ENCODE measurements at regions not wholly inside any gene's neighbourhood (a gene's known extent, or its start where the extent isn't known, plus 50 kb on each side); places are given as distances from the start of the nearest gene placed in this dataset.

GRCh38 chr13:85501616-85502015 is 297.6 kb downstream of the SLITRK6 start:
- H3K4me3 Mint-ChIP-seq, result no peak overlapping the region
- Histone ChIP-seq H3K27me3 (ENCODE audit: control insufficient read depth, insufficient read depth, low read length) (no peaks in the 10 kb centered on the region), H3K27ac (ENCODE audit: insufficient read depth, low read length, poor library complexity, severe bottlenecking) (no peak overlapping the region), H3K4me1 (ENCODE audit: control insufficient read depth, insufficient read depth, low read length, poor library complexity, severe bottlenecking) (no peaks in the 10 kb centered on the region), H3K36me3 (ENCODE audit: control insufficient read depth, insufficient read depth, low read length) (no peaks in the 10 kb centered on the region), H3K4me3 (ENCODE audit: low read depth, low read length) (no peak overlapping the region), H3K9me3 (ENCODE audit: control insufficient read depth in 2 of 2, low read length in 2 of 2) (peaks cover 0 to 2% of the 10 kb centered on the region in 2 experiments)
- ATAC-seq (ENCODE audit: low read depth in 2 of 2) (no peak), DNase-seq (no peak)
- H3K27me3 Mint-ChIP-seq, result no peaks in the 10 kb centered on the region
- H3K4me1 Mint-ChIP-seq, result no peaks in the 10 kb centered on the region
- no peaks in the 10 kb centered on the region for H3K36me3 Mint-ChIP-seq
- peaks cover 2 to 8% (median 5%) of the 10 kb centered on the region in 7 donors for H3K9me3 Mint-ChIP-seq
- H3K27ac Mint-ChIP-seq, result no peak overlapping the region

- no peak overlapping the region for H3K4me3 ChIP-seq (ENCODE audit: low read depth, low read length)
- no peak for DNase-seq
- Mint-ChIP-seq H3K9me3 (peaks cover 2 to 10% (median 3%) of the 10 kb centered on the region in 7 donors), H3K27ac (no peak overlapping the region), H3K36me3 (no peaks in the 10 kb centered on the region), H3K4me1 (no peaks in the 10 kb centered on the region), H3K4me3 (no peak overlapping the region), H3K27me3 (no peaks in the 10 kb centered on the region)
- H3K27me3 ChIP-seq (ENCODE audit: control insufficient read depth, insufficient read depth, low read length), result no peaks in the 10 kb centered on the region
- peaks cover 0 to 2% of the 10 kb centered on the region in 2 experiments for H3K9me3 ChIP-seq (ENCODE audit: control insufficient read depth in 2 of 2, low read length in 2 of 2)
- ATAC-seq (ENCODE audit: low read depth in 2 of 2), result no peak
- H3K4me1 ChIP-seq (ENCODE audit: control insufficient read depth, insufficient read depth, low read length, poor library complexity, severe bottlenecking), result no peaks in the 10 kb centered on the region
- H3K27ac ChIP-seq (ENCODE audit: insufficient read depth, low read length, poor library complexity, severe bottlenecking), result no peak overlapping the region
- H3K36me3 ChIP-seq (ENCODE audit: control insufficient read depth, insufficient read depth, low read length), result no peaks in the 10 kb centered on the region
Observed at GRCh38 chr13:85500696-85501256, 298.4 kb downstream of the SLITRK6 start.

DNA sequence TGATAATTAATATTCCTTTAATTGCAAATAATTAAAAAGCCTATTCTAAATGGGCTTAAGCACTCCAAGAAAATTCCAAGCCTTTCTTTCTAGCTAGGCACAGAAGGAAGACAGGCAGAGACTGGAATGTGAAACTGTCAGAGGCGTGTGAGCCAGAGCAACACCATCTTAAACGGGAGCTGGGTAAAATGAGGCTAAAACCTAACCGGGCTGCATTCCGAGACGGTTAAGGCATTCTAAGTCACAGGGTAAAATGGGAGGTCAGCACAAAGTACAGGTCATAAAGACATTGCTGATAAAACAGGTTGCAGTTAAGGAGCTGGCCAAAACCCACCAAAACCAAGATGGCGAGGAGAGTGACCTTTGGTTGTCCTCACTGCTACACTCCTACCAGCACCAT is 300.4 kb downstream of the SLITRK6 start:
- Mint-ChIP-seq H3K4me3 (no peak overlapping the region), H3K9me3 (peaks cover 0 to 9% (median 2%) of the 10 kb centered on the region in 7 donors), H3K4me1 (no peaks in the 10 kb centered on the region), H3K27me3 (no peaks in the 10 kb centered on the region), H3K27ac (no peak overlapping the region), H3K36me3 (no peaks in the 10 kb centered on the region)
- H3K36me3 ChIP-seq (ENCODE audit: control insufficient read depth, insufficient read depth, low read length), result no peaks in the 10 kb centered on the region
- no peaks in the 10 kb centered on the region for H3K27me3 ChIP-seq (ENCODE audit: control insufficient read depth, insufficient read depth, low read length)
- H3K4me3 ChIP-seq (ENCODE audit: low read depth, low read length), result no peak overlapping the region
- no peaks in the 10 kb centered on the region for H3K9me3 ChIP-seq (ENCODE audit: control insufficient read depth in 2 of 2, low read length in 2 of 2)
- H3K27ac ChIP-seq (ENCODE audit: insufficient read depth, low read length, poor library complexity, severe bottlenecking), result no peak overlapping the region
- ATAC-seq (ENCODE audit: low read depth in 2 of 2) (no peak), DNase-seq (no peak)
- H3K4me1 ChIP-seq (ENCODE audit: control insufficient read depth, insufficient read depth, low read length, poor library complexity, severe bottlenecking), result no peaks in the 10 kb centered on the region

GRCh38 chr13:85497652-85498051 is 301.6 kb downstream of the SLITRK6 start:
- H3K27ac Mint-ChIP-seq, result no peak overlapping the region
- no peak for DNase-seq
- no peaks in the 10 kb centered on the region for H3K4me1 Mint-ChIP-seq
- no peaks in the 10 kb centered on the region for H3K9me3 ChIP-seq (ENCODE audit: control insufficient read depth in 2 of 2, low read length in 2 of 2)
- no peaks in the 10 kb centered on the region for H3K4me1 ChIP-seq (ENCODE audit: control insufficient read depth, insufficient read depth, low read length, poor library complexity, severe bottlenecking)
- no peak for ATAC-seq (ENCODE audit: low read depth in 2 of 2)
- H3K36me3 ChIP-seq (ENCODE audit: control insufficient read depth, insufficient read depth, low read length), result no peaks in the 10 kb centered on the region
- H3K4me3 Mint-ChIP-seq, result no peak overlapping the region
- H3K9me3 Mint-ChIP-seq, result peaks cover 0 to 8% (median 4%) of the 10 kb centered on the region in 7 donors
- no peak overlapping the region for H3K27ac ChIP-seq (ENCODE audit: insufficient read depth, low read length, poor library complexity, severe bottlenecking)
- no peak overlapping the region for H3K4me3 ChIP-seq (ENCODE audit: low read depth, low read length)
- no peaks in the 10 kb centered on the region for H3K27me3 Mint-ChIP-seq
- H3K27me3 ChIP-seq (ENCODE audit: control insufficient read depth, insufficient read depth, low read length), result no peaks in the 10 kb centered on the region
- no peaks in the 10 kb centered on the region for H3K36me3 Mint-ChIP-seq

DNA sequence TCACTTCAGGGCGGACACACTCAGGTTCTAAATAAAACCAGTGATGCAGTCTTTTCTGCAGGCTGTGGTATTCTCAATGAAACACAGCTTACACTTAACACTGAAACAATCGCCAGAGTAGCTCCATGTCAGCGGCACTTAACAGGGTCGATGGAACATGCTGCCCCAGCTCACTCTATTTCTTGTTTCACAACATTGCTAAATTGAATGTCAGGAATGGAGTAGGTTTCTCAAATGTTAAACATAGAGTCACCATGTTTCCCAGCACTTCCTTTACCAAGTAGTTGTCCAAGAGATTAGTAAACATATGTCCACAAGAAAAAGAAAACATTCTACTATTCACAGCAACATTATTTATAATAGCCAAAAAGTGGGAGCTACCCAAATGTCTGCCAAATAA is 306.9 kb downstream of the SLITRK6 start:
- Mint-ChIP-seq H3K27me3 (no peaks in the 10 kb centered on the region), H3K4me3 (no peak overlapping the region), H3K9me3 (peaks cover 0 to 6% (median 2%) of the 10 kb centered on the region in 7 donors), H3K4me1 (no peaks in the 10 kb centered on the region), H3K36me3 (no peaks in the 10 kb centered on the region), H3K27ac (no peak overlapping the region)
- Histone ChIP-seq H3K27me3 (ENCODE audit: control insufficient read depth, insufficient read depth, low read length) (no peaks in the 10 kb centered on the region), H3K4me3 (ENCODE audit: low read depth, low read length) (no peak overlapping the region), H3K4me1 (ENCODE audit: control insufficient read depth, insufficient read depth, low read length, poor library complexity, severe bottlenecking) (no peaks in the 10 kb centered on the region), H3K36me3 (ENCODE audit: control insufficient read depth, insufficient read depth, low read length) (no peaks in the 10 kb centered on the region), H3K9me3 (ENCODE audit: control insufficient read depth in 2 of 2, low read length in 2 of 2) (no peaks in the 10 kb centered on the region), H3K27ac (ENCODE audit: insufficient read depth, low read length, poor library complexity, severe bottlenecking) (no peak overlapping the region)
- ATAC-seq (ENCODE audit: low read depth in 2 of 2) (no peak), DNase-seq (no peak)

DNA sequence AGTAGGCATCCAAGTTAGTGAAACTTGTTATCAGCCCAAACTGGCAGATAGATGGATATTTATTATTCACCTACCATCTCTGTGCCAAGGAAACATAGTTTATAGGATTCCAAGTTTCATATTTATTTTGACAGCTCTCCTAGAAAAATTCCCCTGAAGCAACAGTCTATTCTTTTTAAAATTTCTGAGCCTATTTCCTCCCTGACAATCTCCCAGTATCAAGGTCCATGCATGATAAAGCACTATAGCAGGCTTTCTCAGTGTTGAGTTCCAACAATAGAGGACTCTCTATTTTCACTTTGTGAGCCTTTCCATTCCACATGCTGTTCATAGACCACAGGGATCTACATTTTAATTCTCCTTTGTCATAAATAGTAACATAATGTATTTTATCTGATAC is 312.6 kb downstream of the SLITRK6 start:
- no peak overlapping the region for H3K27ac ChIP-seq (ENCODE audit: insufficient read depth, low read length, poor library complexity, severe bottlenecking)
- Mint-ChIP-seq H3K27me3 (no peaks in the 10 kb centered on the region), H3K4me1 (no peaks in the 10 kb centered on the region), H3K36me3 (no peaks in the 10 kb centered on the region), H3K27ac (no peak overlapping the region), H3K4me3 (no peak overlapping the region), H3K9me3 (peaks cover 0 to 7% (median 2%) of the 10 kb centered on the region in 7 donors)
- peaks cover 0 to 7% of the 10 kb centered on the region in 2 experiments for H3K9me3 ChIP-seq (ENCODE audit: control insufficient read depth in 2 of 2, low read length in 2 of 2)
- no peaks in the 10 kb centered on the region for H3K27me3 ChIP-seq (ENCODE audit: control insufficient read depth, insufficient read depth, low read length)
- no peaks in the 10 kb centered on the region for H3K4me1 ChIP-seq (ENCODE audit: control insufficient read depth, insufficient read depth, low read length, poor library complexity, severe bottlenecking)
- DNase-seq (no peak), ATAC-seq (ENCODE audit: low read depth in 2 of 2) (no peak)
- H3K4me3 ChIP-seq (ENCODE audit: low read depth, low read length), result no peak overlapping the region
- no peaks in the 10 kb centered on the region for H3K36me3 ChIP-seq (ENCODE audit: control insufficient read depth, insufficient read depth, low read length)

- H3K36me3 ChIP-seq (ENCODE audit: control insufficient read depth, insufficient read depth, low read length), result no peaks in the 10 kb centered on the region
- ATAC-seq (ENCODE audit: low read depth in 2 of 2), result no peak
- no peak overlapping the region for H3K4me3 ChIP-seq (ENCODE audit: low read depth, low read length)
- H3K27me3 Mint-ChIP-seq, result no peaks in the 10 kb centered on the region
- no peak overlapping the region for H3K27ac Mint-ChIP-seq
- H3K36me3 Mint-ChIP-seq, result no peaks in the 10 kb centered on the region
- no peaks in the 10 kb centered on the region for H3K4me1 ChIP-seq (ENCODE audit: control insufficient read depth, insufficient read depth, low read length, poor library complexity, severe bottlenecking)
- H3K9me3 ChIP-seq (ENCODE audit: control insufficient read depth in 2 of 2, low read length in 2 of 2), result no peaks in the 10 kb centered on the region
- no peak for DNase-seq
- no peak overlapping the region for H3K4me3 Mint-ChIP-seq
- no peaks in the 10 kb centered on the region for H3K27me3 ChIP-seq (ENCODE audit: control insufficient read depth, insufficient read depth, low read length)
- no peaks in the 10 kb centered on the region for H3K4me1 Mint-ChIP-seq
- H3K9me3 Mint-ChIP-seq, result peaks cover 0 to 14% (median 4%) of the 10 kb centered on the region in 7 donors
- H3K27ac ChIP-seq (ENCODE audit: insufficient read depth, low read length, poor library complexity, severe bottlenecking), result no peak overlapping the region
Observed at GRCh38 chr13:85473144-85473543, 326.1 kb downstream of the SLITRK6 start.

- Mint-ChIP-seq H3K4me3 (no peak overlapping the region), H3K36me3 (no peaks in the 10 kb centered on the region), H3K9me3 (peaks cover 0 to 12% (median 9%) of the 10 kb centered on the region in 7 donors), H3K27me3 (no peaks in the 10 kb centered on the region), H3K27ac (no peak overlapping the region), H3K4me1 (no peaks in the 10 kb centered on the region)
- ATAC-seq (ENCODE audit: low read depth in 2 of 2) (no peak), DNase-seq (no peak)
- H3K36me3 ChIP-seq (ENCODE audit: control insufficient read depth, insufficient read depth, low read length), result no peaks in the 10 kb centered on the region
- no peak overlapping the region for H3K4me3 ChIP-seq (ENCODE audit: low read depth, low read length)
- H3K27ac ChIP-seq (ENCODE audit: insufficient read depth, low read length, poor library complexity, severe bottlenecking), result no peak overlapping the region
- H3K4me1 ChIP-seq (ENCODE audit: control insufficient read depth, insufficient read depth, low read length, poor library complexity, severe bottlenecking), result no peaks in the 10 kb centered on the region
- H3K9me3 ChIP-seq (ENCODE audit: control insufficient read depth in 2 of 2, low read length in 2 of 2), result no peaks in the 10 kb centered on the region
- H3K27me3 ChIP-seq (ENCODE audit: control insufficient read depth, insufficient read depth, low read length), result no peaks in the 10 kb centered on the region
Observed at GRCh38 chr13:85469320-85469719, 329.9 kb downstream of the SLITRK6 start.
